Neural cell (in vitro differentiated cells): ENCODE measurements at regions not wholly inside any gene's neighbourhood (a gene's known extent, or its start where the extent isn't known, plus 50 kb on each side); places are given as distances from the start of the nearest gene placed in this dataset.

Experiments used
- EP300 ChIP-seq: fragments of 450-650 bp; conservative IDR thresholded peaks from 2 replicates; pipeline ENCODE4 v1.6.1; 2014; ENCODE audit warnings: antibody characterized with exemption, mild to moderate bottlenecking, moderate library complexity; ENCODE audit not compliant: poor library complexity, severe bottlenecking
- POLR2AphosphoS5 ChIP-seq: IDR thresholded peaks from 2 replicates; pipeline ENCODE4 v1.6.1; 2012
- REST ChIP-seq: IDR thresholded peaks from 2 replicates; pipeline ENCODE4 v1.6.1; 2012; ENCODE audit warnings: borderline replicate concordance
- TF ChIP-seq, protein P1 (sequence below): fragments of 450-650 bp; IDR thresholded peaks from 2 replicates; pipeline ENCODE4 v1.5.1; 2014; ENCODE audit warnings: antibody characterized with exemption, mild to moderate bottlenecking, moderate library complexity; ENCODE audit not compliant: poor library complexity, severe bottlenecking

- TF ChIP-seq POLR2AphosphoS5: no peak
- TF ChIP-seq, protein P1, sequence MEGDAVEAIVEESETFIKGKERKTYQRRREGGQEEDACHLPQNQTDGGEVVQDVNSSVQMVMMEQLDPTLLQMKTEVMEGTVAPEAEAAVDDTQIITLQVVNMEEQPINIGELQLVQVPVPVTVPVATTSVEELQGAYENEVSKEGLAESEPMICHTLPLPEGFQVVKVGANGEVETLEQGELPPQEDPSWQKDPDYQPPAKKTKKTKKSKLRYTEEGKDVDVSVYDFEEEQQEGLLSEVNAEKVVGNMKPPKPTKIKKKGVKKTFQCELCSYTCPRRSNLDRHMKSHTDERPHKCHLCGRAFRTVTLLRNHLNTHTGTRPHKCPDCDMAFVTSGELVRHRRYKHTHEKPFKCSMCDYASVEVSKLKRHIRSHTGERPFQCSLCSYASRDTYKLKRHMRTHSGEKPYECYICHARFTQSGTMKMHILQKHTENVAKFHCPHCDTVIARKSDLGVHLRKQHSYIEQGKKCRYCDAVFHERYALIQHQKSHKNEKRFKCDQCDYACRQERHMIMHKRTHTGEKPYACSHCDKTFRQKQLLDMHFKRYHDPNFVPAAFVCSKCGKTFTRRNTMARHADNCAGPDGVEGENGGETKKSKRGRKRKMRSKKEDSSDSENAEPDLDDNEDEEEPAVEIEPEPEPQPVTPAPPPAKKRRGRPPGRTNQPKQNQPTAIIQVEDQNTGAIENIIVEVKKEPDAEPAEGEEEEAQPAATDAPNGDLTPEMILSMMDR: no peak
- no peak for TF ChIP-seq REST
- no peak for TF ChIP-seq EP300
These were observed 1051.4 kb upstream of the RBFOX1 start for GRCh38 chr16:6281274-6281673.
